ENCODE measurements at regions not wholly inside any gene's neighbourhood (a gene's known extent, or its start where the extent isn't known, plus 50 kb on each side); places are given as distances from the start of the nearest gene placed in this dataset.

DNA sequence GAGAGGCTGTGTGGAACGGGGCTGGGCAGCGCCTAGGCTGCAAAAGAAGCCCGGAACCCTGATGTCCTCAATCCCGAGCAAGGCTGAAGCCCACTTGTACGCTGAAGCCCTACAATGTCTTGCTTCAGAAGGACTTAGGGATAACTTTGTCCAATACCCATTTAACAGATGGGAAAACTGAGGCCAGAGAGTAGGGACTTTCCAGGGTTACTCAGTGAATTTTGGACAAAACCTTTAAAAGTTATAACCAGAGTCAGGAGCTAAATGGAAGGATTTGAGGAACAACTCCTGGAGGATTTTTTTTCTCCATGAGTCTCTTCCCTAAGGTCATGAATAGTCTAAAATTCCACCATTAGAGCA is 161.2 kb downstream of the IRX5 start:
- Mint-ChIP-seq H3K4me3 (no peak overlapping the region), H3K27me3 (peaks cover 0 to 7% (median 0%) of the 10 kb centered on the region in 5 donors), H3K4me1 (no peaks in the 10 kb centered on the region), H3K9me3 (peaks cover 0 to 4% (median 0%) of the 10 kb centered on the region in 9 donors), H3K36me3 (peaks cover 0 to 4% (median 0%) of the 10 kb centered on the region in 3 donors), H3K27ac (no peak overlapping the region)
- POLR2A ChIA-PET, result no interaction called here
- no peak for DNase-seq
- no peak for ATAC-seq

- POLR2A ChIA-PET, result no interaction called here
- no peak for DNase-seq
- Mint-ChIP-seq H3K27me3 (peaks cover 0 to 16% (median 1%) of the 10 kb centered on the region in 5 donors), H3K9me3 (peaks cover 0 to 16% (median 4%) of the 10 kb centered on the region in 9 donors), H3K4me1 (no peaks in the 10 kb centered on the region), H3K4me3 (no peak overlapping the region), H3K36me3 (peaks cover 0 to 4% (median 0%) of the 10 kb centered on the region in 3 donors), H3K27ac (no peak overlapping the region)
- ATAC-seq, result no peak
Measured at GRCh38 chr16:55100100-55100499, 169.4 kb downstream of the IRX5 start.

DNA sequence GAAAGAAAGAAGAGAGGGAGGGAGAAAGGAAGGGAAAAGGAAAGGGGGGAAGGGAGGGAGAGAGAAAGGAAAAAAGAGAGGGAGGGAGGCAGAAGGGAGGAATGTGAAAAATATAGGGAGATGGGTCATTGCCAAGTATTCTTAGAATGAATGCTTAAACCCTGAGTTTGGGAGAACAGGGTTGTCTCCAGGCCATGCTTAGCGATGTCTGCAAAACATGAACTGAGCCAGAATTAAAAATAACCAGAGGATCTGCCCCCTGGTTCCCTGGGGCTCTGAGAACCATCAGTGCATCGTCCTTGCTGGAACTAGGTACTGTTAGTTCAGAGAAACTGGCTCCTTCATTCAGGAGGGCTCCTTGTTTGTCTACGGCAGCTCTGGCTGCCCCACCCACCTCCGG is 170.4 kb downstream of the IRX5 start:
- POLR2A ChIA-PET, result no interaction called here
- Mint-ChIP-seq H3K4me1 (no peaks in the 10 kb centered on the region), H3K4me3 (no peak overlapping the region), H3K27me3 (peaks cover 0 to 12% (median 1%) of the 10 kb centered on the region in 5 donors), H3K36me3 (peaks cover 0 to 4% (median 0%) of the 10 kb centered on the region in 3 donors), H3K27ac (no peak overlapping the region), H3K9me3 (peaks cover 0 to 16% (median 4%) of the 10 kb centered on the region in 9 donors)
- ATAC-seq, result no peak
- no peak for DNase-seq

- peaks cover 0 to 16% (median 4%) of the 10 kb centered on the region in 9 donors for H3K9me3 Mint-ChIP-seq
- H3K27ac Mint-ChIP-seq, result no peak overlapping the region
- peaks cover 0 to 4% (median 0%) of the 10 kb centered on the region in 3 donors for H3K36me3 Mint-ChIP-seq
- POLR2A ChIA-PET, result no interaction called here
- H3K4me1 Mint-ChIP-seq, result no peaks in the 10 kb centered on the region
- H3K27me3 Mint-ChIP-seq, result peaks cover 0 to 19% (median 1%) of the 10 kb centered on the region in 5 donors
- DNase-seq (no peak), ATAC-seq (no peak)
- H3K4me3 Mint-ChIP-seq, result no peak overlapping the region
Measured at GRCh38 chr16:55102077-55102476, 171.4 kb downstream of the IRX5 start.

DNA sequence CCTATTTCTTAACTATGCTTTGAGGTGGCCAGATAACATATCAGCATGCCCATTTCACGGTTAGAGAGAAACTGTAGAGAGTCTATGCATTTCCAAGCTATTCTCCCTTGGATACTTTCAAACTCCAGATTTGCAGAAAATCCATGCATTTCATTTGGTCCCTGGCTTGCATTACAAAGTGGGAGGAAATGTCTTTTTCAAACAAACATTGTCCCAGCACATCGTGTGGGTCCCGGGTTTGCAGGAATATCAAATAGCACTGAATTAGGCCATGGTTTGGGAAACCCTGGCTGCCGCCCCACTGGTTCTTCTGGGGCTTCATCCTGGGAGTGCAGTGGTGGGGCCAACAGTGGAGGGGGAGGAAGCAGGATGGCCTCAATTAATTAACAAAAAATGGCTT is 171.9 kb downstream of the IRX5 start:
- no peaks in the 10 kb centered on the region for H3K4me1 Mint-ChIP-seq
- H3K4me3 Mint-ChIP-seq, result no peak overlapping the region
- ATAC-seq (no peak), DNase-seq (no peak)
- POLR2A ChIA-PET, result no interaction called here
- H3K27ac Mint-ChIP-seq, result no peak overlapping the region
- H3K36me3 Mint-ChIP-seq, result peaks cover 0 to 4% (median 0%) of the 10 kb centered on the region in 3 donors
- H3K27me3 Mint-ChIP-seq, result peaks cover 0 to 24% (median 1%) of the 10 kb centered on the region in 5 donors
- peaks cover 0 to 16% (median 4%) of the 10 kb centered on the region in 9 donors for H3K9me3 Mint-ChIP-seq

- H3K4me1 Mint-ChIP-seq, result no peaks in the 10 kb centered on the region
- POLR2A ChIA-PET, result no interaction called here
- no peak for DNase-seq
- no peak overlapping the region for H3K27ac Mint-ChIP-seq
- H3K9me3 Mint-ChIP-seq, result no peaks in the 10 kb centered on the region
- H3K36me3 Mint-ChIP-seq, result no peaks in the 10 kb centered on the region
- H3K4me3 Mint-ChIP-seq, result no peak overlapping the region
- no peak for ATAC-seq
- peaks cover 0 to 30% (median 6%) of the 10 kb centered on the region in 5 donors for H3K27me3 Mint-ChIP-seq
Measured at GRCh38 chr16:55107851-55108250, 177.2 kb downstream of the IRX5 start.

GRCh38 chr16:55113210-55113609 is 182.5 kb downstream of the IRX5 start:
- Mint-ChIP-seq H3K4me3 (no peak overlapping the region), H3K36me3 (no peaks in the 10 kb centered on the region), H3K27me3 (peaks cover 0 to 9% (median 9%) of the 10 kb centered on the region in 5 donors), H3K4me1 (peaks cover 0 to 2% (median 0%) of the 10 kb centered on the region in 4 donors), H3K9me3 (no peaks in the 10 kb centered on the region), H3K27ac (no peak overlapping the region)
- ATAC-seq (no peak), DNase-seq (no peak)
- POLR2A ChIA-PET, result no interaction called here

GRCh38 chr16:55115506-55115905 is 184.8 kb downstream of the IRX5 start:
- peaks cover 0 to 2% (median 0%) of the 10 kb centered on the region in 4 donors for H3K4me1 Mint-ChIP-seq
- ATAC-seq (no peak), DNase-seq (no peak)
- peaks cover 0 to 4% (median 0%) of the 10 kb centered on the region in 9 donors for H3K9me3 Mint-ChIP-seq
- peaks cover 0 to 12% (median 9%) of the 10 kb centered on the region in 5 donors for H3K27me3 Mint-ChIP-seq
- POLR2A ChIA-PET, result no interaction called here
- no peak overlapping the region for H3K27ac Mint-ChIP-seq
- H3K36me3 Mint-ChIP-seq, result no peaks in the 10 kb centered on the region
- H3K4me3 Mint-ChIP-seq, result no peak overlapping the region

GRCh38 chr16:55116165-55116920 is 185.7 kb downstream of the IRX5 start:
- Mint-ChIP-seq H3K27ac (no peak overlapping the region), H3K9me3 (peaks cover 0 to 4% (median 0%) of the 10 kb centered on the region in 9 donors), H3K4me1 (peaks cover 0 to 2% (median 0%) of the 10 kb centered on the region in 4 donors), H3K36me3 (no peaks in the 10 kb centered on the region), H3K4me3 (no peak overlapping the region), H3K27me3 (peaks cover 0 to 12% (median 9%) of the 10 kb centered on the region in 5 donors)
- POLR2A ChIA-PET, result no interaction called here
- ATAC-seq, result no peak
- DNase-seq, result no peak

DNA sequence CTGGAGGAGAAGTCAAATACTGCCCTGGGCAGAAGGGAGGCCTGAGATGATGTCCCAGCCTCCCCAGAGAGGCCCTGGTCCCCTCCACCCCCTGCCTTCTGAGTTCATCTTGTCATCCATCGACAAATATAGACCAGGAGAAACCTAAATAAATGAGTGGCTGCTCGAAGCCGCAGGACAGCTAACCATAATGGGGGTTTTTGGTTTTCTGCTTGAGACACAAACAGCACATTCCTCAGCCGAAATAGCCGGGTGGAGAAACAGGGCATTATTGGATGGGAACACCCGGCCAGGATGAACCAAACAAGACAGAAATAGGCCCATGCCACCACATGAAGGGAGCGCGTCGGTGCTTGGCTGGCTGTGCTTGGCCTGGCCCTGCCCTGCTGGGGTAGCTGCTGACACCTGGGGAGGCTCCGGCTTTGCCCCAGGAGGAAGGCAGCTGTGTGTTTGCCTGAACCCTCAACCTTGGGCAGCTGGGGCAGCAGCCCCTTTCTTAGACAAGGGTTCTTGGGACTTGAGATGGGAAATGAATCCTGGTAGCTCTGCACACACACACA is 188.1 kb downstream of the IRX5 start:
- no peak overlapping the region for H3K27ac Mint-ChIP-seq
- H3K9me3 Mint-ChIP-seq, result peaks cover 0 to 11% (median 2%) of the 10 kb centered on the region in 9 donors
- DNase-seq (no peak), ATAC-seq (no peak)
- peaks cover 0 to 13% (median 4%) of the 10 kb centered on the region in 5 donors for H3K27me3 Mint-ChIP-seq
- no peak overlapping the region for H3K4me3 Mint-ChIP-seq
- POLR2A ChIA-PET, result no interaction called here
- H3K4me1 Mint-ChIP-seq, result peaks cover 0 to 2% (median 0%) of the 10 kb centered on the region in 4 donors
- H3K36me3 Mint-ChIP-seq, result no peaks in the 10 kb centered on the region

DNA sequence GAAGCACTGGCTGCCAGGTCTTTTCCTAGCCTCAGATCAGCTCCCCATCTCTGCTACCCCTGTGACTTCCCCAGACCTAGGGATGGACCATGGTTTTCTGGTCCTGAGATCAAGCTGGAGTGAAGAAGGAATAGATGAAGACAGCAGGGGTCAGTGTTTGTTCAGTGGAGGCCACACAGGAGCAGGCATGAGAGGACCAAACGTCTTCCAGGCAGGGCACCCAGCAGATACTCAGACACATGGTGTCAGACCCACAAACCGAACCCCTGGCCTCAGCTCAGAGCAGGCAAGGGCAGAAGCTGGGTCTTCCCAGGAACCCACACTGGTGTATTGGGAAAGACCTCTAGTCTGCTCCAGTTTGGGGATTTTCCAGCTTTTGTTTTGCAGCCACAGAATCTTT is 189.7 kb downstream of the IRX5 start:
- H3K4me3 Mint-ChIP-seq, result no peak overlapping the region
- peaks cover 0 to 11% (median 2%) of the 10 kb centered on the region in 9 donors for H3K9me3 Mint-ChIP-seq
- DNase-seq, result no peak
- H3K4me1 Mint-ChIP-seq, result peaks cover 0 to 2% (median 0%) of the 10 kb centered on the region in 4 donors
- no peak overlapping the region for H3K27ac Mint-ChIP-seq
- H3K27me3 Mint-ChIP-seq, result peaks cover 0 to 18% (median 2%) of the 10 kb centered on the region in 5 donors
- ATAC-seq, result no peak
- no peaks in the 10 kb centered on the region for H3K36me3 Mint-ChIP-seq
- POLR2A ChIA-PET, result no interaction called here

GRCh38 chr16:55120826-55121225 is 190.2 kb downstream of the IRX5 start:
- Mint-ChIP-seq H3K27ac (no peak overlapping the region), H3K9me3 (peaks cover 0 to 11% (median 2%) of the 10 kb centered on the region in 9 donors), H3K4me1 (peaks cover 0 to 2% (median 0%) of the 10 kb centered on the region in 4 donors), H3K4me3 (no peak overlapping the region), H3K27me3 (peaks cover 0 to 19% (median 2%) of the 10 kb centered on the region in 5 donors), H3K36me3 (no peaks in the 10 kb centered on the region)
- DNase-seq (no peak), ATAC-seq (no peak)
- POLR2A ChIA-PET, result no interaction called here

- Mint-ChIP-seq H3K27ac (no peak overlapping the region), H3K4me3 (no peak overlapping the region), H3K4me1 (no peaks in the 10 kb centered on the region), H3K9me3 (peaks cover 0 to 16% (median 3%) of the 10 kb centered on the region in 9 donors), H3K27me3 (peaks cover 0 to 12% (median 7%) of the 10 kb centered on the region in 5 donors), H3K36me3 (no peaks in the 10 kb centered on the region)
- ATAC-seq (no peak), DNase-seq (no peak)
- POLR2A ChIA-PET, result no interaction called here
Measured at GRCh38 chr16:55123652-55124051, 193.0 kb downstream of the IRX5 start.

All from naive thymus-derived CD8-positive, alpha-beta T cell (primary cell).